T1000 (cell line): ENCODE measurements at regions not wholly inside any gene's neighbourhood (a gene's known extent, or its start where the extent isn't known, plus 50 kb on each side); places are given as distances from the start of the nearest gene placed in this dataset.
A peak's percentile ranks its signal among the peaks of the same experiment; 100 is the strongest.

Source experiments
- DNase-seq: peaks from one replicate; lab custom pipeline; 2025; ENCODE audit warnings: mixed read lengths; lab: John Stamatoyannopoulos, UW

GRCh38 chr2:62596061-62596921 lies 90.3 kb upstream of the TMEM17 start:
- DNase-seq: no peak

DNA sequence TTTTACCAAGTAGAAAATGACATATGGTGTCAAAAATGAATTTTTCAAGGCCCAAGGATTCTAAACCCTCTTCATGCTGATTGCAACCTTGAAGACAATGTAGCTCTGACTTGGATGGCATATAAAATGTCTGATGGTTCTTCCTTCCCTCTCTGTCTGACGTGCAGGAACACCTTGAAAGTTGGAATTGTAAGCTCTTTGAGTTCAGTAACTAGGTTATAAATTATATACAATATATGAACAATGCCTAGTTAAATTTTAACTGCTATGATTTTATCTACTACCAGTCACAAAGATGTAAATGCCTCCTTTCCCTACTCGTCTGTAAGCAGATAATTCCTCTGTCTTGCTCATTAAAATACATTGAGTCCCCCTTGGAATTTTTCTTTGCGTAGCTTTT lies 89.5 kb upstream of the TMEM17 start:
- no peak for DNase-seq

- DNase-seq: no peak
These were observed 87.8 kb upstream of the TMEM17 start for GRCh38 chr2:62593825-62594224.

GRCh38 chr2:62591491-62591890 lies 85.5 kb upstream of the TMEM17 start:
- DNase-seq: no peak

GRCh38 chr2:62589691-62590356 lies 83.8 kb upstream of the TMEM17 start:
- no peak for DNase-seq

DNA sequence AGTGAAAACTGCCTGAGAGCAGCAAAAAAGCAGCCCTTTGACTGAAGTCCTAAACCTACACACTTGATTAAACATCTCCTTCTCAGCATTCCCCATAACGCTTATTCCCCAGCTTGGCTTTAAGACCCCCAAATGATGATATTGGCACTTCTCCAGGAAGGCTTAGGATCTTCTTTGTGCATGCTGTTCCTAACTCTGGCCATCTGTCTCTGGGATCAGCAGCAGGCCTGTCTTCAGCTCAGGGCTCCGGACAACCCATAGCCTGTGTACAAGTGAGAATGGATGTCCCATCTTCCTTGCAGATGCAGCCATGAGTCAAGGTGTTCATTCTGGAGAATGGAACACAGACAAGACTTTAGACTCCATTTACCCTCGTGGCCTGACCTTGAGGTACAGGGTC lies 81.6 kb upstream of the TMEM17 start:
- no peak for DNase-seq

DNA sequence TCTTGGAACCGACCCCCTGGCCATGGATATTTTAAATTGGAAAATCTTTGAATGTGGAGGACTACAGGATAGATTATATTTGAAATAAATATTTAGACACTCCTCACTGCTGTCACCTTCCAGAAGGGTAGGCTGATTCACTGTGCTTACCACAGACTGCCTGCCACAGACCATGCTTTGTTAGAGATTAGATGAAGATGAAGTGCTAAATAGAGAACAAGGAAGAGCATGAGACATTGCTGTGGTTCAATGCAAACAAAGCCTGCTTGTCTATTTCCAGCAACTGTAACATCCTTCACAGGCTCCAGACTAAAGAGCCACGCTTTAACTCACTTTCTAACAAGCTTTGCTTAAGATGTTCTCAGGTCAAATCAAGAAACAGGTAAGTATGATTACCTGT lies 81.0 kb upstream of the TMEM17 start:
- DNase-seq: no peak

- no peak for DNase-seq
These were observed 73.0 kb upstream of the TMEM17 start for GRCh38 chr2:62578803-62579640.

DNA sequence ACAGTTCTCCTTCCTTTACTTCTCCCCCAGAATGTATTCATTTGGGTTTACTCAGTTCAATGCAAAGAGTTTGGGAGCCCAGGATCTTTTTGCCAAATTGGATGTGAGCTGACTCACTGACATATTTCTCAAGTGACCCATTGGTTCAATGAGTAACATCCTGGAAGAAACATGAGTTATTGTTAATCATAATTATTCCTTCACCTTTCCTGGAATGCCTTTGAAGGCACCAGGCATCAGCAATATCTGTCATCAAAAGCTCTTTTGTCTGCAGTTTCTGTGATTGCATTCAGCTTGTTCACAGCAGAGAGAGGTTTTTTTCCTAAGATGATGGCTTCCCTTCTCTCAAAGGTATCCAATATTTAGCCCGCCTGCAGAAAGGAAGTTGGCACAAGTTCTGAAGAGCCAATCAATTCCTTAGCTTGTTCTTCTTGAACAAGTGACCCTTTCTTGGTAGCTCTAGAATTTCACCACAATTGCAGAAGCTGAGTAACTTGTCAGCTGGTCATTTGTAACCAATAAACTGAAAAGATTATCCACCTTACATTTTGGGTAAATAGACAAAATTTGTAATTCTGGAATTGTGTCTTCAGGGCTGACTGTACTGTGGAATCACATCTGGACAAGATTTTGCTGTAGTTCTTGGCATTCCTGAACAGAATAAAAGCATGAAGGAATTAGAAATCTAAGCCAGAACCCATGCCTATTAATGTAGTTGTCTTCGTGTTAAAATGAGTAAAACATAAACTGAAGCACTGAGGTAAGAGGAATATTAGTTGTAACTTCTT lies 72.2 kb upstream of the TMEM17 start:
- DNase-seq: peak; percentile 41

DNA sequence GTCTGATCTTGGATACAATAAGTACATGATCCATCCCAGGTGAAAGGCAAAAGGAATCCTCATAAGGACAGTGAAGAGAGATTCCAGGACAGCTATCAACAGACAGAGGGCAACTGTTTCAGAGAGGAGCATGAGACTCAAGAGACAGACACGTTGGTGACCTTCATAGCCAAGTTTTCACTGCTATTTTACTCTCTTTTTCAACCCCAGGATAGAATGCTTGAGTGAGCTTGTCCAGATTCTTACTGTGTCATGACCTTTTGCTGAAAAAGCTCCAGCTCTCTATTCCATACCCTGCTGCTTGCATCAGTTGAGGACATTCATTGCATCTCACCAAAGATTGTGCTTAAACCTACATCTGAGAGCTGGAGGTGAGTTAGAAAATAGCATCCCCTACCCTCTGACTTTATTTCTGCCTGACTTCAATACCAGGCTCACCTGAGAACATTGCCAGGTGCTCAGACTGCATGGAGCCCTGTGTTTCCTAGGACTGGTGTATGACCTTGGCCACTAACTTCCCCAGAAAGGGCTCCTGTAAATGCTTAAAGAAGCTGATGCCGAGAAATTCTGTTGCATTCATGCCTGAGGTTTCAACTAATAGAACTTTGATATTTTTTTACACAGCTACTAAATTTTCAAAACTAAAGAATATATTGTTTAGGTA lies 70.4 kb upstream of the TMEM17 start:
- DNase-seq: no peak

DNA sequence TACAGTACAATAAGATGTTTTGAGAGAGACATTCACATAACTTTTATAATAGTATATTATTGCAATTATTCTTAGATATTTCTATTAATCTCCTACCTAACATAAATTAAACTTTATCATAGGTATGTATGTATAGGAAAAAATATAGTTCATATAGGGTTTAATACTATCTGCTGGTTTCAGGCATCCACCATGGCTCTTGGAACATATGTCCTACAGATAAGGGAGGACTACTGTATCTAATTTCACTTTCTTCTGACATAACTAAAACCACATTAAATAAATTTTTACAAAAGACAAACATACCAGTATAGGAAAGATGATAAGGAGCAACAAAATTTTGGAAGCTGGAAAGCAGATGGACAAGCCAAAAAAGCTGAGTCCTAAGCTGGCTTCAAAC lies 67.9 kb upstream of the TMEM17 start:
- DNase-seq: no peak

DNA sequence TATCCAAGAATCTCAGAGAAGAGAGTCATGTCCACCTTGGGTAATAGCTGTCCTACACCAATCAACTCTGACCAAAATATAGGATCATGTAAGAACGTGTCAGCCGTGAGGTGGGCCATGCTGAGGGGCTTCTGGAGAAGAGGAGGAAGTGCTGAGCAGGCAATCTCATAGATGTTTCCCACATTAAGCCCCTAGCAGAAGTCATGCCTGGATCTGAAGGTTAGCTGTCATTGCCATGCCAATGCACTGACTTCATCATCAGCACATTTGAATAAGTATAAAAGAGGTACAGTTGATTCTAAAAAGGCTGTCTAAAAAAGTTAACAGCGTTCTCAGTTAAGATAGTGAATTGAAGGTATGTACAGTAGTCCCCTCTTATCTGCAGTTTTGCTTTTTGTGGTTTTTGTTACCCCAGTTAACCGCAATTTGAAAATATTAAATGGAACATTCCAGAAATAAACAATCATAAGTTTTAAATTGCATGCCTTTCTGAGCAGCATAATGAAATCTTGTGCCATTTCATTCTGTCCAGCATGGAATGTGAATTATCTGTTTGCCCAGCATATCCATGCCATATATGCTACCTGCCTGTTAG lies 67.2 kb upstream of the TMEM17 start:
- no peak for DNase-seq

DNA sequence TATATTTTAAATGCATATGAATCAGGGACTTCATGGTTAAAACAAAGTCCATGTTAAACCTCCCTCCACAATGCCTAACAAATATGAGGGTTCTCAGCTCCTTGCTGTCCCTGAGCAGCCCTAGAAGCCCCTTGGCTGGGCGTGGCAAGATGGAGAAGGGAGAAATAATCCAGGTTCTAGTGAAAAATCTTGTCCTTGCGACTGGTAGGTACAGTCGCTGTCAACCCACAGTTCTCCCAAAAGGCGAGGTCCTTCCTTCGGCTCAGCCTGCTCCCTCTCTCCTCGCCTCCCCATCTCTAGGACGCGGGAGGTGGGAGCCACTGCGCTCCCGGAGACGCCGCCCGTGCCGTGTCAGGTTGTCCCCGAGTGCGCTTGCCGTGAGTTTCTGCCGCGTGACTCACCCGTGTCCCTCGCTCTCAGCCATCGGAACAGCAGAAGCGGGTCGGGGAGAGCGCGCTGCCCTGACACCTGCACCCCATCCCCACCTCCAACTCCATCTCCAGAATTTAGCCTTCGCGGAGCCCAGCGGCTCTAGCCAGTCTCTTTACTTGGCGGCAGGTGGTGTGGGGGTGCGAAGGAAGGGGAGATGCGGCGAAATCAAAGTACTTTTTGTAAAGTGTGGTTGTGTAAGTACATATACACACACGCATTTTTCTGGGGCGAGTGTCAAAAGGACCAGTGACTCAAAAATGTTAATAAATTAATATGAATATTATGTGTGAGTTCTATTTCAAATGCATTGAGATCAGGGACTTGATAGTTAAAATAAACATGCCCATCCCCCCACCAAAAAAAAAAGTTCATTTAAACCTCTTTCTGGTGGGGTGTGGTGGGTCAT lies 65.1 kb upstream of the TMEM17 start:
- no peak for DNase-seq

DNA sequence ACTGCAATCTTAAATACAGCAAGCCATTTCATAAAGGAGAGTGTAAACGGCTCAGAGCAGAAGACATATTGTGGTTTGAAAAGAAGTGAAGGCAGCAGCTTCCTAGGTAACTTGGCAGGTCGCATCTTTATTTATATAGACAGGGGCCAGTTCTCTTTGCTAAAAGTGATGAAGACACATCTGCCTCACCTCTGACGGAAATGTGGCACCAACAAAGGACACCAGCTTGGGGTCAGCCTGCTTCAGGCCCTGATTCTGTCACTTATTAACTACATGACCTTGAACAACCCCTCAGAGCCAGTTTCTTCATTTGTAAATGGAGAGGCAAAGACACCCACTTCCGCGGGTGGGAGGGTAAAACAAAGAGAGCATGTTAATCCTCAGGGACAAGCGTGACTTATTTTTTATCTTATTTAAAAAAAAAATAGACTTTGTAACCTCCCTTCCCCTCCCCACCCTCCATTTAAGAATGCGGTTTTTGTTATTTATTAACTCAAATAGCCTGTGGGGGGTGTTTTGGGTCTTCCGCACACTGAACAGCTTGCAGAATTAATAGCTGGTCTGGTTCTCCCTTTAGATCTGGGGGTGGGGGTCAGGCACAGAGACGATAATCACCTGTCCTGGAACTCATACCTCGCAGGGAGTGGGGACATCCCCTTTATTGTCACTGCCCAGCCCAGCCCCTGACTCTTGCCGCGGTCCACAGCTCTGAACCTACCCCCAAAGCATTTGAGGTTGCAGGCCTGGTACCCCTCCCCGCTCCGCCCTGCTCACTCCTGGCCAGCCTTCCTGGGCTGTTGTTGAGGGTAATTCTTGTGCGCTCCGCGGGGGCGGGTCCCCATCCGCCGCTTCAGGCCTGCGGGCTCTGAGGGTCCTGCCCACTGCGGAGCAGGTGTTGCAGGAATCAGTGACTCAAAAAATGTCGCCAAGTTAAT lies 64.2 kb upstream of the TMEM17 start:
- DNase-seq: no peak

GRCh38 chr2:62568983-62569837 lies 63.2 kb upstream of the TMEM17 start:
- no peak for DNase-seq

DNA sequence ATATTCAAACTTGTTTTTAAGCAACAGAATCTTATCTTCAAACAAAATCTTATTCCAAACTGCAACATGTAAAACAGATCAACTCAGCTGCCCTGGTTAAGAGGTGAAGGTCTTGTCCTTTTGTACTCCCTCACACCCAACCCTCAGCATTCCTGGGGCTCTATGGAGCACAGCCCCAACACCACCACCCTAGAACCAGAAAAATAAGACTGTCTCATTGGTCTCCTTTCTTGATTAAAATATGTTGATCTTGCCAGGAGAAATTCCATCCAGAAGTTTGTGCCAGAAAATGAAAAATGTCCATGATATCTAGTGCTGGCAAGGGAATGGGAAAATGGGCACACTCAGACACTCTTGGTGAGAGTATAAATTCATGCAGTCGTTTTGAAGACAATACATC lies 62.1 kb upstream of the TMEM17 start:
- no peak for DNase-seq

DNA sequence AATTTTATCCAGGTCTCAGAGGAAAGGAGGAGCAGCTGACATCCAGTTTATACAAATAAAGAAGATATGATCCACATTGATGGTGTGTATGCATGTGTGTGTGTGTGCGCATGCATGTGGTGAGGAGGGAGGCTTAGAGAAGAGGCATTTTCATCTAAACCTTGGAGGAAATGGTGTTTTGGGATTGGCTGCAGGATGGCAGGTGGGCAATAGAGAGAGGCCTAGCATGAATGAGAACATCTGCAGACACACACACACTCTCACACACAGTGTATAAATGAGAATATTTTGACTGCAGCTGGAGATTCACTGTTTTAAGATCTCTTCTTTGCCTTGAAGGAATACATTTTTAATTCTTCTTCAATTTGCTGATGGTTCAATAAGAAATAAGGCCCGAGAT lies 61.7 kb upstream of the TMEM17 start:
- DNase-seq: no peak

- DNase-seq: no peak
These were observed 60.9 kb upstream of the TMEM17 start for GRCh38 chr2:62566847-62567246.
